GM21619 (cell line): ENCODE measurements at regions not wholly inside any gene's neighbourhood (a gene's known extent, or its start where the extent isn't known, plus 50 kb on each side); places are given as distances from the start of the nearest gene placed in this dataset.

Experiments used
- ATAC-seq: cut with Tn5 transposase; IDR thresholded peaks from one replicate; pipeline ENCODE4 v1.9.1; 2021; ENCODE audit not compliant: unreplicated experiment

- ATAC-seq, result no peak
Measured at GRCh38 chr20:60558486-60558885, 600.3 kb downstream of the CDH26 start.

GRCh38 chr20:60559462-60559861 is 601.2 kb downstream of the CDH26 start:
- no peak for ATAC-seq

- no peak for ATAC-seq
Measured at GRCh38 chr20:60561052-60561451, 602.8 kb downstream of the CDH26 start.

- no peak for ATAC-seq
Measured at GRCh38 chr20:60565083-60565482, 606.9 kb downstream of the CDH26 start.

- ATAC-seq, result no peak
Measured at GRCh38 chr20:60565551-60565950, 607.3 kb downstream of the CDH26 start.

- no peak for ATAC-seq
Measured at GRCh38 chr20:60569116-60569515, 610.9 kb downstream of the CDH26 start.

- ATAC-seq, result no peak
Measured at GRCh38 chr20:60570481-60571277, 612.5 kb downstream of the CDH26 start.

GRCh38 chr20:60573003-60573680 is 614.9 kb downstream of the CDH26 start:
- no peak for ATAC-seq

GRCh38 chr20:60576236-60576635 is 618.0 kb downstream of the CDH26 start:
- no peak for ATAC-seq

GRCh38 chr20:60579941-60580515 is 621.8 kb downstream of the CDH26 start:
- no peak for ATAC-seq

GRCh38 chr20:60581606-60582115 is 623.4 kb downstream of the CDH26 start:
- no peak for ATAC-seq

GRCh38 chr20:60583741-60584140 is 625.5 kb downstream of the CDH26 start:
- no peak for ATAC-seq

GRCh38 chr20:60584221-60584620 is 626.0 kb downstream of the CDH26 start:
- no peak for ATAC-seq

GRCh38 chr20:60585651-60586050 is 627.4 kb downstream of the CDH26 start:
- ATAC-seq, result no peak

GRCh38 chr20:60586269-60587050 is 628.2 kb downstream of the CDH26 start:
- no peak for ATAC-seq

- no peak for ATAC-seq
Measured at GRCh38 chr20:60587986-60588385, 629.8 kb downstream of the CDH26 start.

- no peak for ATAC-seq
Measured at GRCh38 chr20:60589623-60590022, 631.4 kb downstream of the CDH26 start.

- no peak for ATAC-seq
Measured at GRCh38 chr20:60591172-60591799, 633.1 kb downstream of the CDH26 start.

GRCh38 chr20:60598528-60598927 is 640.3 kb downstream of the CDH26 start:
- ATAC-seq, result no peak

- ATAC-seq, result no peak
Measured at GRCh38 chr20:60599381-60599780, 641.2 kb downstream of the CDH26 start.

- ATAC-seq, result no peak
Measured at GRCh38 chr20:60600036-60600435, 641.8 kb downstream of the CDH26 start.
